ENCODE measurements at regions not wholly inside any gene's neighbourhood (a gene's known extent, or its start where the extent isn't known, plus 50 kb on each side); places are given as distances from the start of the nearest gene placed in this dataset.

DNA sequence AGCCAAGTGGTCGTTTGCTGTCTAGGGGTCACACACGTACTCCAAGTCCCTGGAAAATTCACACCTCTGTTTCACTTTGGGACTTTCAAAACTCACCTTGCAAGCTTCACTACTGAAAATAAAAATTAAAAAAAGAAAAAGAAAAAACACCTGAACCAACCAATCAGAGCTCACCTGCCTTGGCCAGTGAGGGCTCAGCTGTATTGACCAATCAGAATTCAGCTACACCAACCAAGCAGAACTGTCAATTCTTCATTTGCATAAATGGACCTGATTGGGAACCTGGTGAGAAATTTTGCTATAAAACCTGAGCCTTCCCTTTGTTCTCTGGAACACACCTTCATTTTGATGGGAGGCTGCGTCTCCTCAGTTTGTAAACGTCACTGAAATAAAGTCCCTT, 176.4 kb downstream of the TTC32 start:
- H2BK5ac ChIP-seq (ENCODE audit: insufficient read length, low read length) = no peak overlapping the region
- Mint-ChIP-seq H3K4me3 (no peak overlapping the region), H3K36me3 (ENCODE audit: insufficient read depth in 1 of 3, low read depth in 3 of 3) (no peaks in the 10 kb centered on the region), H3K9me3 (no peaks in the 10 kb centered on the region; a peak in 2 of 5 replicates), H3K27ac (no peak overlapping the region), H3K4me1 (no peaks in the 10 kb centered on the region), H3K27me3 (ENCODE audit: low read depth) (no peaks in the 10 kb centered on the region; the same call in 1 of the 2 replicates)
- no peak overlapping the region for H2BK20ac ChIP-seq (ENCODE audit: low read depth, low read length, poor library complexity, severe bottlenecking)
- H2AK5ac ChIP-seq (ENCODE audit: insufficient read length, low read length) = no peak overlapping the region
- H3K4ac ChIP-seq (ENCODE audit: low read depth, low read length) = no peak overlapping the region
- no peaks in the 10 kb centered on the region for H3K23me2 ChIP-seq (ENCODE audit: insufficient read length, low read depth, low read length, poor library complexity, severe bottlenecking)
- H2BK120ac ChIP-seq (ENCODE audit: low read depth, low read length, poor library complexity, severe bottlenecking) = no peak overlapping the region
- no peak overlapping the region for H3K14ac ChIP-seq (ENCODE audit: insufficient read depth, low read length)
- no peak overlapping the region for H2BK12ac ChIP-seq (ENCODE audit: insufficient read length, low read depth, low read length)
- no peaks in the 10 kb centered on the region for H3K9me3 ChIP-seq (ENCODE audit: control insufficient read depth, low read depth, low read length)
- H3K4me2 ChIP-seq (ENCODE audit: insufficient read depth, insufficient read length, low read length) = no peak overlapping the region
- no peak overlapping the region for H3K23ac ChIP-seq (ENCODE audit: insufficient read length, low read depth, low read length)
- no peak overlapping the region for H3T11ph ChIP-seq (ENCODE audit: low read length)
- no peak overlapping the region for H3K56ac ChIP-seq (ENCODE audit: insufficient read length, low read depth, low read length)
- no peaks in the 10 kb centered on the region for H3K27me3 ChIP-seq (ENCODE audit: insufficient read depth, low read length)
- no peaks in the 10 kb centered on the region for H3K4me1 ChIP-seq (ENCODE audit: insufficient read depth, low read length)
- H3K27ac ChIP-seq (ENCODE audit: insufficient read length, low read depth, low read length) = no peak overlapping the region
- no peak overlapping the region for H3K9ac ChIP-seq (ENCODE audit: extremely low read depth, insufficient read length, low read length)
- no peak for DNase-seq
- no peaks in the 10 kb centered on the region for H3K79me1 ChIP-seq (ENCODE audit: insufficient read depth, low read depth, low read length, poor library complexity, severe bottlenecking)
- no peaks in the 10 kb centered on the region for H3K79me2 ChIP-seq (ENCODE audit: insufficient read depth, low read length)
- no peak for TF ChIP-seq CTCF (conservative IDR thresholded peaks at IDR 0.05)
- H2BK15ac ChIP-seq (ENCODE audit: low read depth, low read length) = no peak overlapping the region
- no peak overlapping the region for H4K5ac ChIP-seq (ENCODE audit: insufficient read length, low read depth, low read length)
- H4K91ac ChIP-seq (ENCODE audit: insufficient read length, low read depth, low read length) = no peak overlapping the region
- H4K8ac ChIP-seq (replicated peaks; ENCODE audit: insufficient read length, low read depth, low read length) = no peak overlapping the region
- H2AFZ ChIP-seq (ENCODE audit: low read length) = no peak overlapping the region
- WGBS (ENCODE audit: extremely low coverage, insufficient read length, low lambda C conversion rate) = no CpG with 5 or more reads among the region's 4 CpGs
- no peaks in the 10 kb centered on the region for H4K20me1 ChIP-seq (ENCODE audit: control insufficient read depth, insufficient read depth, insufficient read length)
- no peak overlapping the region for H3K18ac ChIP-seq (ENCODE audit: insufficient read length, low read depth, low read length)

Measured in H9 (cell line).